SK-N-SH treated with all-trans-retinoic acid at 6 μM for 48 hours (cell line): ENCODE measurements at regions not wholly inside any gene's neighbourhood (a gene's known extent, or its start where the extent isn't known, plus 50 kb on each side); places are given as distances from the start of the nearest gene placed in this dataset.

Experiments used
- ARNTL ChIP-seq: fragments of 450-650 bp; formaldehyde crosslinking; IDR thresholded peaks from 2 replicates; pipeline ENCODE4 v1.5.0; 2020; ENCODE audit warnings: low read depth, mild to moderate bottlenecking, moderate library complexity, borderline replicate concordance
- CSDC2 ChIP-seq: fragments of 250-450 bp; sonication (Bioruptor Pico); IDR thresholded peaks from 2 replicates; pipeline ENCODE4 v1.5.0; 2020; ENCODE audit warnings: mild to moderate bottlenecking, moderate library complexity
- CSRNP3 ChIP-seq: fragments of 250-450 bp; sonication (Bioruptor Pico); IDR thresholded peaks from 2 replicates; pipeline ENCODE4 v1.5.1; 2021; ENCODE audit warnings: mild to moderate bottlenecking, moderate library complexity
- ESRRG ChIP-seq: fragments of 250-450 bp; sonication (Bioruptor Pico); IDR thresholded peaks from 2 replicates; pipeline ENCODE4 v1.6.1; 2021; ENCODE audit warnings: mild to moderate bottlenecking
- ZC3H10 ChIP-seq: fragments of 250-450 bp; sonication (Bioruptor Pico); IDR thresholded peaks from 2 replicates; pipeline ENCODE4 v1.5.1; 2021; ENCODE audit warnings: mild to moderate bottlenecking, moderate library complexity
- ZFP30 ChIP-seq: fragments of 450-650 bp; formaldehyde crosslinking; IDR thresholded peaks from 2 replicates; pipeline ENCODE4 v1.5.0; 2022; ENCODE audit warnings: mild to moderate bottlenecking, moderate library complexity
- ZNF565 ChIP-seq: fragments of 450-650 bp; formaldehyde crosslinking; conservative IDR thresholded peaks from 2 replicates; pipeline ENCODE4 v1.5.0; 2020; ENCODE audit warnings: low read depth, mild to moderate bottlenecking, moderate library complexity
- ZNF8 ChIP-seq: fragments of 450-650 bp; formaldehyde crosslinking; IDR thresholded peaks from 2 replicates; pipeline ENCODE4 v1.5.0; 2020; ENCODE audit warnings: mild to moderate bottlenecking, moderate library complexity
- TF ChIP-seq, protein P1 (sequence below): fragments of 250-450 bp; sonication (Bioruptor Pico); IDR thresholded peaks from 2 replicates; pipeline ENCODE4 v1.5.1; 2020; ENCODE audit warnings: low read depth, mild to moderate bottlenecking, moderate library complexity

DNA sequence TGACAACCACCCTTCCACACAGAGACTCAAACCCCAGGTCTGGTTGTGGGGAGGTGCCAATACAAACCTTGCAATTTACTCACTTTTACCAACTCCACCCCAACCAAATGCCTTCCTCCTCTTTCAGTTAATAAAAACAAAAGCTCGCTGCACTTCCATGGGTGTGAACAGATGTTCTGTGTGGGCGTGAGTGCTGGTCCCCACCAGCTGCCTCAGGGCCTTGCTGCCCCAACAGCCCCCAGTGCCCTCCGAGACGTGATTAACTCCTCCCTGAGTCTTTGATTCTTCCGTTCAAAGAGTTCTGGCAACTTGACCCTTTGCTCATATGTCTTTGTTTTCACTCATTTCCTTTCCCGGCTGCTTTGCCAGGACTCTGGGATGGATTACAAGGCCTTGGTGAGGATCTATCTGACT lies 258.9 kb upstream of the CXCR4 start:
- TF ChIP-seq, protein P1, sequence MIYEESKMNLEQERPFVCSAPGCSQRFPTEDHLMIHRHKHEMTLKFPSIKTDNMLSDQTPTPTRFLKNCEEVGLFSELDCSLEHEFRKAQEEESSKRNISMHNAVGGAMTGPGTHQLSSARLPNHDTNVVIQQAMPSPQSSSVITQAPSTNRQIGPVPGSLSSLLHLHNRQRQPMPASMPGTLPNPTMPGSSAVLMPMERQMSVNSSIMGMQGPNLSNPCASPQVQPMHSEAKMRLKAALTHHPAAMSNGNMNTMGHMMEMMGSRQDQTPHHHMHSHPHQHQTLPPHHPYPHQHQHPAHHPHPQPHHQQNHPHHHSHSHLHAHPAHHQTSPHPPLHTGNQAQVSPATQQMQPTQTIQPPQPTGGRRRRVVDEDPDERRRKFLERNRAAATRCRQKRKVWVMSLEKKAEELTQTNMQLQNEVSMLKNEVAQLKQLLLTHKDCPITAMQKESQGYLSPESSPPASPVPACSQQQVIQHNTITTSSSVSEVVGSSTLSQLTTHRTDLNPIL = no peak
- no peak for TF ChIP-seq ESRRG (CRISPR knock-in tag)
- no peak for TF ChIP-seq CSRNP3 (CRISPR knock-in tag)
- TF ChIP-seq ZNF565 (CRISPR knock-in tag) = no peak
- TF ChIP-seq ARNTL (CRISPR knock-in tag) = no peak
- TF ChIP-seq ZFP30 = no peak
- TF ChIP-seq CSDC2 = no peak
- TF ChIP-seq ZC3H10 = no peak
- TF ChIP-seq ZNF8 (CRISPR knock-in tag) = no peak
